ENCODE measurements at regions not wholly inside any gene's neighbourhood (a gene's known extent, or its start where the extent isn't known, plus 50 kb on each side); places are given as distances from the start of the nearest gene placed in this dataset.

DNA sequence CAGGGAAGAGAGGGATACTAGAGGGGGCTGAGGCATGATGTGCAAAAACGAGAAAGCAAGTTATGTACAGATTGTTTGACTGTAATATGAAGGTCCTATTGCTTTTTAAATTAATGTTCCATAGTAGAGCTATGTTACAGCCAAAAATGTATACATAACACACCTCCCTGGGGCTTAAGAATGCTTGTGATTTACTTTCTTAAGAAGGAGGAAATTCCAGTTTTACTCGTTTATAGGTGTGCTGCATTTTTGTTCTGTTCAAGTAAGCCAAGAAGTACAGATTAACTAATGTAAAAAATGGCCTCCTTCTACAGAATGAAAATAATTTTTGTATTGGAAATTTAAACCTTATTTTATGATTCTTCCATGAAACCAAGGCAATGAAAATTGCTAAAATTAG, 614.4 kb upstream of the NR3C2 start:
- TF ChIP-seq, protein P1, sequence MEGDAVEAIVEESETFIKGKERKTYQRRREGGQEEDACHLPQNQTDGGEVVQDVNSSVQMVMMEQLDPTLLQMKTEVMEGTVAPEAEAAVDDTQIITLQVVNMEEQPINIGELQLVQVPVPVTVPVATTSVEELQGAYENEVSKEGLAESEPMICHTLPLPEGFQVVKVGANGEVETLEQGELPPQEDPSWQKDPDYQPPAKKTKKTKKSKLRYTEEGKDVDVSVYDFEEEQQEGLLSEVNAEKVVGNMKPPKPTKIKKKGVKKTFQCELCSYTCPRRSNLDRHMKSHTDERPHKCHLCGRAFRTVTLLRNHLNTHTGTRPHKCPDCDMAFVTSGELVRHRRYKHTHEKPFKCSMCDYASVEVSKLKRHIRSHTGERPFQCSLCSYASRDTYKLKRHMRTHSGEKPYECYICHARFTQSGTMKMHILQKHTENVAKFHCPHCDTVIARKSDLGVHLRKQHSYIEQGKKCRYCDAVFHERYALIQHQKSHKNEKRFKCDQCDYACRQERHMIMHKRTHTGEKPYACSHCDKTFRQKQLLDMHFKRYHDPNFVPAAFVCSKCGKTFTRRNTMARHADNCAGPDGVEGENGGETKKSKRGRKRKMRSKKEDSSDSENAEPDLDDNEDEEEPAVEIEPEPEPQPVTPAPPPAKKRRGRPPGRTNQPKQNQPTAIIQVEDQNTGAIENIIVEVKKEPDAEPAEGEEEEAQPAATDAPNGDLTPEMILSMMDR (IDR thresholded peaks at IDR 0.05; ENCODE audit: insufficient read depth, low read length, poor library complexity, severe bottlenecking), result no peak
- no peak for TF ChIP-seq EZH2phosphoT487 (conservative IDR thresholded peaks at IDR 0.05; ENCODE audit: low read length)
